ENCODE measurements at regions not wholly inside any gene's neighbourhood (a gene's known extent, or its start where the extent isn't known, plus 50 kb on each side); places are given as distances from the start of the nearest gene placed in this dataset.

DNA sequence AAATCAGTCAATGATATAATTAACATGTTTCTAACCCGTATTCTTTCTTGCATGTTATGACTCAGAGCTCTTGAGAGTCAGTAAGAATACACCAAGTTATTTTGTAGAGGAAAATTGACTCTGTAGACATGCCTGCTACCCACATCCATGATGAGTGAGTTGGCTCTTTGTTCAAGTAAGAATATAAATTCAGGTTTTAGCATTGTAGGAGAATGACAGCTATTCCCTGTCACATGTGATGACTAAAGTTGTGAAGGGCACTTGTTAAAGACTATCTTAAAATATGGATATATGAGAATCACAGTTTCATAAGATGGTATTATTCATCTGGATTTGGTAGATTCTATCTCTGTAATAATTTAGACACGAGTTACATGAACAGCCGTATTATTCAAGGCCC, 209.1 kb downstream of the CCDC59 start:
- DNase-seq: no peak

DNA sequence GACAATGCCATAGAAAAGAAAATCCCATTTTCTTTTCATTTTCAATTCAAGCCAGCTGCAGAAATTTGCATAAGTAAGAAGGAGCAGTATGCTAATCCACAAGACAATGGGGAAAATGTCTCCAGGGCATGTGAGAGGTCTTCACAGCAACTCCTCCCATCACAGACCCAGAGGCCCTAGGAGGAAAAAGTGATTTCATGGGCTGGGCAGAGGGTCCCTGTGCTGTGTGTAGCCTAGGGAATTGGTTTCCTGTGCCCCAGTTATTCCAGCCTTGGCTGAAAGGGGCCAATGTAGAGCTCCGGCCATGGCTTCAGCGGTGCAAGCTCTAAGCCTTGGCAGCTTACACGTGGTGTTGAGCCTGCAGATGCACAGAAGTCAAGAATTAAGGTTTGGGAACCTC, 211.4 kb downstream of the CCDC59 start:
- no peak for DNase-seq

DNA sequence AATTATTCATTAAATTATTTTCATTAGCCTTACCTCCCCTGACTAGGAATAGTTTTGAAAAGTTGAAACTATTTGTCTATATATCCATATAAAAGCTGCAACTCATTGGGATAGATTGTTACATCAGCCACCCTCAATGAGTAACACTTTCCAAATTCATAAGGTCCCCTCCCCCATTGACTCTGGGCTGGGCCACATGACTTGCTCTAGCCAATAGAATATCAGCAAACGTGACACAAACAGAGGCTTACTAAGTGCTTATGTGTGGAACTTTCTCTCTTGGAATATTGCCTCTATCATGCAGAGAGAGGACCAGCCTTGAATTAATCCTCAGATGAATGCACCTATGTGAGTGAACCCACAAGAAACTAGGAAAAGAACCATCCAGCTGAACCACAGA, 213.7 kb downstream of the CCDC59 start:
- DNase-seq: no peak

DNA sequence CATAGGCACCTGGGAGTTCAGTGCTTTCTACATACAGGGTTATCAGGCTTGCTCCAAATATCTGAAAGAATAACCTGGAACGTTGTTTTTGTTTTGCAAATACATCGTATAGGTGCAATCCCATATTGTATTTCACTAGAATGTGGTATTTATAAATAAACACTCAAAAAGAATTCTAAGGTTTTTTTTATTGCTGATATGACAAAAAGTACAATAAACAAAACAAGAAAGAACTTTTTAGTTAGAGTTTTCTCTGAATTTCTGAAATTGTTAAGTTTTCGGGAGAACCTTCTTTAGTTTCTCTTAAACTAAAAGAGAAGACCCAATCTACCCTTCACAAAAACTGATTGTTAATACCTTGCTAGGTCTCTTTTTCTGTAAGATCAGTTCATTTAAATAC, 225.8 kb downstream of the CCDC59 start:
- DNase-seq: no peak

DNA sequence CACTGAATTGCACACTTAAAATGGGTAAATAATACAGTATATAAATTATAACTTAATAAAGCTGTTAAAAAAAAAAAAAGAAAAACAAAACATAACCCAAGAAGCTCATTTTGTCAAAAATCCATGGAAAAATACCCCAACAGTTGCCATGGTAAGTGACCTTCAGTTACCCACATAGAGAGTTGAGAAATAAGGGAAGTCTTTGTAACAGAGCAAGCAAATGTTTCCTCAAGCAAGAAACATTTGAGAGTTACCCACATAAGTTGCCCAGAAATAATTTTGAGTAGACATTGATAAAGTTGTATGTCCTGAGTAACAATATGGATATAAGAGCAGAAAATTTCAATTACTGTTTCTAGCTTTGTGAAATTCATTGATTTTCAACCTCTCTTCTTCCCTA, 227.4 kb downstream of the CCDC59 start:
- DNase-seq: no peak

DNA sequence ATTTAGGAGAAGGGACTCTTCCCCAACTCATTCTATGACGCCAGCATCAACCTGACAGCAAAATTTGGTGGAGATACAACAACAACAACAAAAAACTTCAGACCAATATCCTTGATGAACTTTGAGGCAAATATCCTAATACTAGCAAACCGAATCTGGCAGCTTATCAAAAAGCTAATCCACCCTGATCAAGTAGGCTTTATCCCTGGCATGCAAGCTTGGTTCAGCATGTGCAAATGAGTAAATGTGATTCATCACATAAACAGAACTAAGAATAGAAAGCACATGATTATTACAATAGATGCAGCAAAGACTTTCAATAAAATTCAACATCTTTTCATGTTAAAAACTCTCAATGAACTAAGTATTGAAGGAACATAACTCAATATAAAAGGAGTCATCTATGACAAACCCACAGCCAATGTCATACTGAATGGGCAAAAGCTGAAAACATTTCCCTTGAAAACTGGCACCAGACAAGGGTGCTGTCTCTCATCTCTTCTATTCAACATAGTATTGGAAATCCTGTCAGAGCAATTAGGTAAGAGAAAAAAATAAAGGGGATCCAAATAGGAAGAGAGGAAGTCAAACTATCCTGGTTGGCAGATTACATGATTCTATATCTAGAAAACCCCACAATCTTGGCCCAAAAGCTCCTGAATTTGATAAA, 233.3 kb downstream of the CCDC59 start:
- DNase-seq: no peak

DNA sequence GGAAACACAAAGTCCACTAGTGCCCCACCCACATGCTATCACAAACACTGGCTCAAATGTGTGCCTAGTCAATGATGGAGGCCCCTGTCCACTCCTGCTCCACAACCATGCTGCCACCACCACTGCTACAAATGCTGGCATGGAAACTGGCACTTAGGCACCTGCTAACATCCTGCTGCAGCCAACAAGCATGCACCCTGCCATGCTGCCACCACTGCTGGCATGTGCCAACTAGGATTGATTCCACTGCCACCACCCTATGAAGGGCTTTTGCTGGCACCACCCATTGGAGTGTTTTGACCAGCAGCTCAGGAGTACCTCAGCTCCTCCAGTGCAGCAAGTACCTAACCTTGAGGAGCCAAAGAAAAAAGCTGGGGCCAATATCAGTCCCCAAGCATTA, 236.6 kb downstream of the CCDC59 start:
- DNase-seq: no peak

DNA sequence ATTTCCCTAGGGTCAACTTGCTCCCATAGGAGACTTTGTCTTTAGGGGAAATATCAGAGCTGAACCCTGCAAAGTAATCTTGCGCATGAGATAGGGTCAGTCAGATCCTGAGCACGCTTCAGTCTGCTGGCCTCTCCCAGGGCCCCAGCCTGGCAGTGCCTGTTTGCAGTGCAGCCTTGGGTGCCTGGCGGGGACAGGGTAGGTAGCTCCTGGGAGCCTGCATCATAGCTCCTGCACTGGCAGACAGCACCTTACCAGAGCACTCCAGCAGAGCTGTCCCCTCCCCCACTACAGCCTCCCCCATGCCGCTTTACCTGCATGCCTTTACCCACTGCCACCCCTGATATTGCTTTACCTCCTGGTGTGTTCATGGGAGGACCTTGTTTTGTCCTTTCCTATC, 237.3 kb downstream of the CCDC59 start:
- no peak for DNase-seq

DNA sequence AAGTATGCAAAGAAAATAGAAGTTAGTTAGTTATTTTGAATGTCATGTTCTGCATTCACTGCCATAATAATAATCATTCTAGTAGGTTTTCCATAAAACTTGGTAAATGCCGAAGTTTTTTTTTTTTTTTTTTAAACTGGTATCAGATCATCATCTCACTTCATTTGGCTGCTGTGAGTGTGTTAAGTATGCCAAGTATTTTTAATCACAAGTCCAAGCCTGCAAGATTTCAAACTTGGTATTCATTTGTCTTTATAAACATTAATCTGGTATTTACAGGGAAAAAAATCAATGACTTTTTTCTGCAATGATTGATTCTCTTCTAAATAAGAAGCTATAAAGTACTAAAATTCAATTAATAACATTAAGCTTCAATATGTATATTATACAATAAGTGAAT, 248.9 kb downstream of the CCDC59 start:
- DNase-seq: no peak

DNA sequence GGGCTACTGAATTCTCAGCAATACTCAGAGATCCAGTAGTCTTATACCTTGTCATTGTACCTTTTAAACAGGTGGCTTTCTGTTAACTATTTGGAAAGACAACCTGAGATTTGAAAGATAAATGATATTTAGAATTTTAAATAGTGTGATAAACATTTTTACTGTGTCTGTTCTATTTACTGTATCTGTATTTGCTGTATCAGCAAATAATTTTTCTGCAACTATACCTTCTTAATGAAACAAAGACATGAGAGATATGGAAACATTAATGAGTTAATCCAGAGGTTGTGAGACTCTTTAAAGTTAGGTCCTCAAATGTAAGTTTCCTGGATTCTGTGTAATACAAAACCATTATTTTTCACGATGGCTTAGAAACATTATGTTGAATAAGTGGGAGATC, 249.6 kb downstream of the CCDC59 start:
- no peak for DNase-seq

DNA sequence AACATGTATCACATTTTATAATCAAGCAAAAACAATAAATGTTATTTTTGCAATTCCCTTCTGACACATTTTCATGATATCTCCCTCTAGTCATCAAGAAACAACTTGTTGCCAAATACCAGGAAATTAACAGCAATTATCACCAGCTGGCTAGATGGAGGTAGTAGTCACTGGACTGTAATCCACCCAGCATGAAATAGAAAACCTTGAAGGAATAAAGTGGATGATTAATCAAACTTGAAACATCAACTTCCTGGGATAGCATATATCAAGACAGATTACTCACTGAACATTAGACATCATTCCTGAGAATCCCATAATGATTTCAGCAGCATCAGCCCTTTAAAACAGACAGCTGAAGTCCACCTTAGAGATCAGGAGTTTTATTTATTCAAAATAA, 259.0 kb downstream of the CCDC59 start:
- no peak for DNase-seq

DNA sequence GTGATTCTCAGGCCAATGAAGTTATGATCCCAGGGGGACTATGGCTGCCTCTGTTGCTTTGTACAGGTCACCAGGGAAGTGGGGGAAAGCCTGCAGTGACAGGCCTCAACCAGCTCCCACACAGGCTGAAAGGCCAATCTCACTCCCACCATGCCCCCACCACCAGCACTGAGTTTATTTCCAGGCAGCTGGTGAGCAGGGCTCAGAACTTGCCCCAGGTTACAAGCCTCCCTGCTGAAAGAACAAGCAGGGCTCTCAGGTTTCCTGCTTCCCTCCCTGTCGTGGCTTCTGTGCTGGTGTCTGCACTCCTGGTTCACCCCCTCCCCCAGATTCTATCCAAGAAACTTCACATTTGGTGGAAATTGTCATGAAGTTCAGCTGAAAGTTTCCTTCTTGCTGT, 260.3 kb downstream of the CCDC59 start:
- DNase-seq: no peak

DNA sequence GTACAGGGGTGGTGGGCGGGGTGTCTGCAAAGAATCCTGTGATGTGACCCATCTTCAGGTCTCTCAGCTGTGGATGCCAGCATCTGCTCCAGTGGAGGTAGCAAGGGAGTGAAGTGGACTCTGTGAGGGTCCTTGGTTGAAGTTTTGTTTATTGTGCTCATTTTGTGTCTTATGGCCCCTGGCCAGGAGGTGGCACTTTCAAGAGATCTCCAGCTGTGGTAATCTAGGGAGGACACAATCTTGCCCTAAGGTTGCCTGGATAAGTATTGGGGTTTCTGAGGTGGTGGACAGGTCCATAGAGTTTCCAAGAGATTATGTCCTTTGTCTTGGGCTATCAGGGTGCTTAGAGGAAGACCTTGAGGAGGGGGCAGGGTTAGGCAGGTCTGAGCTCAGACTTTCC, 260.7 kb downstream of the CCDC59 start:
- no peak for DNase-seq

DNA sequence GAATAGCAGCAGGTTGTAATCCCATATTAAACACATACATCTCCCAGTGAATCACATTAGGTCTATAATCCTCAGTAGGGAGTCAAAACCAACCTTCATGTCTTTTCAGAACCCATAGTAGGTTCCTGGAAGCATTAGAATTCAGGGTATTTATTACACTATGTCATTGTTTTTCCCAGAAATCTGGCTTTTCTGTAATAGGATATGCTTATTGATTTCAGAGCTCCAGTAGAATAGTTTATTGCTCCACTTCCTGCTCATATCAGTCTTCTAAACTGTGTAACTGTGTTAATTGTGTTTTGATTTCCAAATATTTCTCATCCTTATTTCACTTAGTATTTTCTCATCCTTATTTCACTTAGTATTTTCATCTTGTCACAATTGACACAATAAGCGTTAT, 268.0 kb downstream of the CCDC59 start:
- no peak for DNase-seq

DNA sequence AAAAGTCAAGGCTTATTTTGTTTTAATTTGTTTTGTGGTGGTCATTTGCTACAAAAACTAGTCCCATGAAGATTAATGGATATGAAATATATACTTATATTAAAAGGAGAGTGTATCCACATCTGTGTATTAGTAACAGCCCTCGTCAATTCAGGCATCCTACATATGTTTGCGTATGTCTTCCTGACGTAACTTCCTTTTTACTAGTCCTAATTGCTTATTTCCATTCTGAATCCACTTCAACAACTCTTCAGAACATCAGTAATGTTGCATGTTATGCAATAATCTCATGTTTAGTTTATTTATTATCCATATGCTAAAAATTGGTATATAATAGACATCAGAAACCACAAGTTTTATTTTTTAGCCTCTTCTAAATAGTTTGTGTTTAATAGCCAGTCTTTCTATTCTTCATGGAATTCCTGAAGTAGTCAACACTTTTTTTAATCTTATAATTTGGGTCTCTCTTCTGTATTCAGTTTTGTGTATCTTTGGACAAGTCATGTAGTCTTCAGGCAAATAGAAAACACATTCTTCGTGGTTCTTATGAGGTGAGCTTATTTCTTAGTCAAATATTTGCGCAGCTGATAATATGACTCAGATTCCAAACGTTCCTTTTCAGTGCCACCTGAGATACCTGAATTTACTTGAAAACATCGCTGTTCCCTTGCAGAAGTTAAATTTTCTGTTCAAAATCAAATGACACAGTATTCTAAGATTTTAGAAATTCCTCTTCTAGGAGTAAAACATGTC, 268.6 kb downstream of the CCDC59 start:
- DNase-seq: no peak

DNA sequence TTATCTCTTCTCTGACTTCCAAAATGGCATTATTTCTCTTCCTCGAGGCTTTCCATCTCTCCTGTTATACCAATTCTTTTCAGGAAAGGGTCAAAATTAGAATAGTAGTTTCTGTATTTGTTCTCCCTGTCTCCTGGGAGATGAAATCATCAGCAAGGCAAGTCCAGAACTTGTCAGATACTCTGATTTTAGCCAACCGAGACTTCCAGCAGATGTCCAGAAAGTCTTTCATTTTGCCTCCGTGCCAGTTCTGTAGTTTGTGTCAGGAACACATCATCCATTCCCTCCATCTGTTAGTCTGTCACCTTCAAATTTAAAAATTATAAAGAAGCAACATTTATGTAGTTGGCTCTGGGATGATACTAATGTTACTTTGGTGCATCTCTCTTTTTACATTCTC, 275.7 kb downstream of the CCDC59 start:
- DNase-seq: no peak

DNA sequence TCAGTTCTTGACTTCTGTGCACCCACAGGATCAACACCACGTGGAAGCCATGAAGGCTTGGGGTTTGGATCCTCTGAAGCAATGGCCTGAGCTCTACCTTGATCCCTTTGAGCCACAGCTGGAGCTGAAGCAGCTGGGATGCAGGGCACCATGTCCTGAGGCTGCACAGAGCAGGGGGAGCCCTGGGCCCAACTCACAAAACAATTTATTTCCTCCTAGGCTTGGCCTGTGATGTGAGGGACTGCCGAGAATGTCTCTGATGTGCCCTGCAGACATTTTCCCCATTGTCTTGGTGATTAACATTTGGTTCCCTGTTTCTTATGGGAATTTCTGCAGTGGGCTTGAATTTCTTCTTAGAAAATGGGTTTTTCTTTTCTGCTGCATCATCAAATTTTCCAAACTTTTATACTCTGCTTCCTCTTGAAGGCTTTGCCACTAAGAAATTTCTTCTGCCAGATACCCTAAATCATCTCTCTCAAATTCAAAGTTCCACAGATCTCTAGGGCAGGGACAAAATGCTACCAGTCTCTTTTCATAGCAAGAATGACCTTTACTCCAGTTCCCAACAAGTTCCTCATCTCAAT, 288.2 kb downstream of the CCDC59 start:
- no peak for DNase-seq

DNA sequence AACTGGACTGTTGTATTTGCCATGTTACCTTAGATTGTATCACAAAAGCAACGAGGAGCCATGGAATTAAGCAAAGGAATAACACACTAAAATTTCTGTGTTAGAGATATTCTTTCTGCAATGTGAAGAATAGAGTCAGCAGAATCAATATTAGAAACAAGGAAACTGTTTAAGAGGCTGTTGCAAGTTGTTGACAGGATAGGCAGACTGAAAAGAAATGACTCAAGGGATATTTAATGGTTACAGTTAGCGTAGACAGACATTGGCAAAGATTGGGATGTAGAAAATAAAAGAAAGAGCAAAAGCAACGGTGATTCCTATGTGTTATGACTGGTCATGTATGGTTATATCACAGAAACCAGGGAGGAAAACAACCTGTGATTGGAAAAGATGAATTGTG, 299.0 kb upstream of the PPFIA2 start:
- no peak for DNase-seq

DNA sequence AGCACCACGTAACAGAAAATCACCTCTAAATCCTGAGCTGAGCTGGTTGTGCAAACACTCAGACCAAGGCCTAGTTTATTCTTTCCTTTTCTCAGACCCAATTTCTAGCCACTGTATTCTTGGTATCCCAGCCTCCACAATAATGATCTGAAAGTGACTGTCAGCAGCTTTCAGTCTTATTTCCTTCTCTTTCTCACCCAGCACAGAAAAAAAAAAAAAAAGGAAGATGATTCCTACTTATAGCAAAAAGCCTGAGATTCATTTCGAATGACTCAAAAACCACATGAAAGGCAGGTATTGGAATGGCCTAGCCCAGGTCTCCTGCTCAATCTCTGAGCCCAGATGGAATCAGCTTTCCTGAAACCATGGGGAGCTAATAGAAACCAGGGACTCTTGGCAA, 298.6 kb upstream of the PPFIA2 start:
- DNase-seq: no peak

DNA sequence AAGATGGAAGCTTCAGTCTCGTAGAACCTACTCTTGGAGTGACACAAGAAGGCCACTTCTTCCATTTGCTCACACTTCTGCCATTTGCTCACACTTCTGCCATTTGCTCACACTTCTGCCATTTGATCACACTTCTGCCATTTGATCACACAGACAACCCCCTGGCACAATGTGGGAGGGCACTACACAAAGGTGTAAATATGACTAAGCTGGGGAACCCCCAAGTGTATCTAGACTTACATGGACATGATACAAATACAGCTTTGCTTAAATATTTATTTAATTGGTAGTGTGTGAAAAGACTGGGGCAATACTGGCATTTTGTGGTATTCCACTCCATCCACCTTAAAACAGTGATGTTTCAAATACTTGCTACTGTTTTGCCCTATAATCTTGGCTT, 296.2 kb upstream of the PPFIA2 start:
- no peak for DNase-seq

DNA sequence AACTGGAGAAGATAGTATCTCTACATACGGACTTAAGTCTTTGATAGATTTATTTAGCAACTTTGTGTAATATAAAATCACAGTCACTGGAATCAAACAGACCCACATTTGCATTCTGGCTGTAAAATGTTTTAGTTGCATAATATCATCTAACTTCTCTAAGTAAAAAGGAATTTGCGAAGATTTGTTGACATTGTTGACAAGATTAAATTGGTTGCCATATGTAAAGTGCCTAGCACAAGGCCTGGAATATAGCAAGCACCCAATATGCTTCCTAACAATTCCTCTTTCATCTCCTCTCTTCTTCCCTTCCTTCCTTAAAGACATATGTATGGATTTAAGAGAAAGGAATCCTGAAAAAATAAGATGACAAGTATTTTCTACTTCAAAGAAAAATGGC, 295.4 kb upstream of the PPFIA2 start:
- no peak for DNase-seq

DNA sequence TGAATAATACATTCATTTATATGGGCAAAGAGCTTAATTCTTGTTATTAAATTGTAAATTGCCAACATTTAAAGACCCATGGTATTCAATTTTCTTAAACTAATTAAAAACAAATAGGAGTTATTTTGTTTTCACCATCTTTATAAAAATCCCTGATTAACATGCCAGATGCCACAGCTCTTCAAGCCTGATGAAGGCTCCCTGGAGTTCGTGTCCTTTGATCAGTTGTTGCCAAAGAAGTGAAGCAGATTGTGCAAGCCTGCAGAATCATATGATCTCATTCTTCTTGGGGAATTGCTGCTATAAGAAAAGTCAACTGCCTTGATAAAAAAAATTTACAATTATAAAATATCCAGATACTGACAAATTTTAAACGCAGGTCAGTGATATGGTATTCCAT, 288.3 kb upstream of the PPFIA2 start:
- no peak for DNase-seq

DNA sequence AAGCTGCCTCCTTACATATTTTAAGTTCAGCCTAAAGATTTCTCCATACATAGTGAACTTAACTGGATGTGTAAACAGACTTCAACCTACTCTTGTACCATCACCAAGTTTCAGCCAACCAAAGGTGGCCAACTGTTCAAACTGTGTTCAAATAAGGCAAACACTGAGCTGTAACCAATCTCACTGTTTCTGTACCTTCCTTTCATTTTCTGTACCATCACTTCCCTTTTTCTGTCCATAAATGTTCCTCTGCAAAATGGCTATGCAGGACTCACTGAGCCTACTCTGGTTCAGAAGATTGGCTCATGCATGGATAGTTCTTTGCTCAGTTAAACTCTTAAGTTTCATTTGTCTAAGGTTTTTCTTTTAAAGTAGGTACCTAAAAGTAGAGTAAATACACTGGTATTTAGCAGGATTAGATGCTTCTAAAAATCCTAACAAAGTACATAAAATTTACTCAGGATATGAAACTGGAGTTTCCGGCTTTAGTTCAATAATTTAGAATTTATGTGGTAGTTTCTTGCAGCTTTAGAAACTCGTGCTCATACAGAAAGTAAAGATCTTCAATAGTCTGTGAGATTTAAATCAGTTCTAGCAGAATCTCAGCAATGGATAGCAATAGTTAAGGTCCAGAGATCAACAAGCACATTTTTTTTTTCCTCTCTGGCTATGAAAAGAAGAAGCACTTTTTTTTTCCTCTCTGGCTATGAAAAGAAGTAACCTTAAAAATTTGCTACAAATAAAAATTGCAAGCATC, 282.0 kb upstream of the PPFIA2 start:
- no peak for DNase-seq

DNA sequence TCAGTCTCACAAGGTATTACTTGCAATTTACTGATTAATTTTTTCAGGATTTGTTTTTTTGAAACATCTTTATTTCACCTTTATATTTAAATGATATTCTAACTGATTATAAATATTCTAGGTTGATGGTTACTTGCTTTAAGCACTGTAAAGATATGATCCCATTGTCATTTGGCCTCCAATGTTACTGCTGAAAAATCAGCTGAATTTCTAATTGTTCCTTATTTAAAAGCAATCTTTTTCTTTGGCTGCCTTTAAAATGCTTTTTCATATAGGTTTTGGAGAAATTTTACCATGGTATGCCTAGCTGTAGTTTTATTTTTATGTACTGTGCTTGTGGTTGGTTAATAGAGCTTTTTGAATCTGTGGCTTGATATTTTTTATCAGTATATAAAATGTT, 275.6 kb upstream of the PPFIA2 start:
- no peak for DNase-seq
